GM12874 (cell line): ENCODE measurements at regions not wholly inside any gene's neighbourhood (a gene's known extent, or its start where the extent isn't known, plus 50 kb on each side); places are given as distances from the start of the nearest gene placed in this dataset.

Experiments used
- TF ChIP-seq, protein P1 (sequence below): IDR thresholded peaks from 2 replicates; pipeline ENCODE4 v1.5.1; 2011; ENCODE audit warnings: low read depth, mild to moderate bottlenecking, control low read depth, low read length, moderate library complexity; ENCODE audit not compliant: insufficient read depth

DNA sequence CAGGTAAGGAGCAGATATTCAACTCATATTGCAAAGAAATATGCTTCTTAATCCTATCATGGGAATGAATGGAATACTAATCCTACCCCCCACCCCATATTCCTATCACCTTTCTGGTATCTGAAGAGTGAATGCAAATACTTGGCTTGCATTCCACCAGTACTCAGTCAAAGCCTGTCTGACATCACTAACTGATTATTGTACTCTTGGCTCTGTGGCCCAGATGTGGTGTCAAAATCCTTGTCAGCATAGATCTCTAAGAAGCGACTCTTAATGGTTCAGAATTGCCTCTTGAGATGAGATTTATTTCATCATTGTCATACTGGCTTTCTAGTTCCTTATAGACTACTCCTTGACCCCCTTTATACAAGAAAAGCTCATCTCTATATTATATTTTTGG is 604.6 kb downstream of the ADGRL2 start:
- TF ChIP-seq, protein P1, sequence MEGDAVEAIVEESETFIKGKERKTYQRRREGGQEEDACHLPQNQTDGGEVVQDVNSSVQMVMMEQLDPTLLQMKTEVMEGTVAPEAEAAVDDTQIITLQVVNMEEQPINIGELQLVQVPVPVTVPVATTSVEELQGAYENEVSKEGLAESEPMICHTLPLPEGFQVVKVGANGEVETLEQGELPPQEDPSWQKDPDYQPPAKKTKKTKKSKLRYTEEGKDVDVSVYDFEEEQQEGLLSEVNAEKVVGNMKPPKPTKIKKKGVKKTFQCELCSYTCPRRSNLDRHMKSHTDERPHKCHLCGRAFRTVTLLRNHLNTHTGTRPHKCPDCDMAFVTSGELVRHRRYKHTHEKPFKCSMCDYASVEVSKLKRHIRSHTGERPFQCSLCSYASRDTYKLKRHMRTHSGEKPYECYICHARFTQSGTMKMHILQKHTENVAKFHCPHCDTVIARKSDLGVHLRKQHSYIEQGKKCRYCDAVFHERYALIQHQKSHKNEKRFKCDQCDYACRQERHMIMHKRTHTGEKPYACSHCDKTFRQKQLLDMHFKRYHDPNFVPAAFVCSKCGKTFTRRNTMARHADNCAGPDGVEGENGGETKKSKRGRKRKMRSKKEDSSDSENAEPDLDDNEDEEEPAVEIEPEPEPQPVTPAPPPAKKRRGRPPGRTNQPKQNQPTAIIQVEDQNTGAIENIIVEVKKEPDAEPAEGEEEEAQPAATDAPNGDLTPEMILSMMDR = no peak

DNA sequence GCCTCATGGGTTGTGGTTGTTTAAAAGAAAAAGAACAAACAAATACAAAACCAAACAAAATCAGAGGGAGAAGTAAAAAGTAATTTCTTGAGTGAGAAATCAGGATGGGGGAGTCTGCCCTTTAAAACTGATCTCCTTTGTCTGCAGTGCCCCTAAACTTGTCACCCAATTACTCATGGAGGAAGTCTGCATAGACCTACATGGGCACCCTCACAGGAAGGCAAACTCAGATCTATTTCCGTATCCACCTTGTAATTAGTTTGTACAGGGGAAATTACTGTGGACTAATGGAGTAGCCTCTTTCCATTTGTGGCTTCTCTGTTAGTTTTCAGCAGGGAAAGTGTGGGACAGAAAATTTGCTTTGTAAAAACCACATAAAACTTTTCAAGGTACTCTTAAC is 600.4 kb downstream of the ADGRL2 start:
- TF ChIP-seq, protein P1 = no peak

DNA sequence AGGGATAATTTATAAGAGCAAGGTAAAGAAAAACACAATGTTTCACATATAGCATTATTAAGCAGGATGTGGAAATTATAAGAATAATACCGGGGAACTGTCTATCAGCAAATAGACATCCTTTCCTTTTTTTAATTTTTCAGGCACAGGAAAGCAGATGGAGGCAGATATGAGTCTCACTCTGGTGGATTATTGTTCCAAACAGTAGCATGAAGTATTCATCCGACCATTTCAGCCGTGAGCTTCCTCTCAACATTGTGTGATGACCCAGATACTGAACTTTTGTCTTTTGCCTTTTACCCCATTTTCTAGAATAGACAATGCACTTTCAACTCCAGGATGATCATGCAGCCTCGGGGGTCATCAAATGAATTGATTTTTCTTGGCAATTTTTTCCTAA is 599.8 kb downstream of the ADGRL2 start:
- TF ChIP-seq, protein P1 = no peak

DNA sequence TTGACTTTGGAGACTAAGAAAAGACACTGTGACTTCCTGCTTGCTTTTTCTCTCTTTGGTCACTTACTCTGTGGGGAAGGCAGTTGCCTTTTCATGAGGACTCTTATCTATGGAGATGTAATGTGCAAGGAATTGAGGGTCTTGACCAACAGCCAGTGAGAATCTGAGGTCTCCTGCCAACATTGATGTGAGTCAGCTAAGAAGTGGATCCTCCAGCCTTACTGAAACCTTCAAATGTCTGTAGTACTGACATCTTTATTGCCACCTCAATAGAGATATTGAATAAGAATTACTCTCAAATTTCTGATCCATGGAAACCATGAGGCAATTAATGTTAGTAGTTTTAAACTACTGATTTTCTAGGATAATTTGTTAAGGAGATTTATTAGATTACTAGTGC is 598.4 kb downstream of the ADGRL2 start:
- TF ChIP-seq, protein P1 = no peak

DNA sequence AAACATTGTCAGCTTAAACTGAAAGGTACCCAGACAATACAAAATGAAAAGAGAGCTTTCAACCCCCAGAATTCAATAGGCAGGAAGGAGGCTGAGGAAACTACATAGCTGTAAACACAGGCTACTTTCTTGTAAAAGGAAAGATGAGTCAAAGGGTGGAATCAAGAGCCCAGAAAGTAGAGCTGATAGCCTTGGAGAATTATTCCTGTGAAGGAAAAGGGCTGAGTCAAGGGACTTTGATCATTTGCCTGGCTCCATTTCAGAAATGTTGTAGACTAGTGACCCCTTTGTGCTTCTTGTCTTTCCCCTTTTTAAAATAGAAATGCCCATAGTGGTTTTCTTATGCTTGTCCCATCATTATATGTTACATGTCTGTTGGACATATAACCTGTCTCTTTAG is 597.6 kb downstream of the ADGRL2 start:
- TF ChIP-seq, protein P1 = no peak

DNA sequence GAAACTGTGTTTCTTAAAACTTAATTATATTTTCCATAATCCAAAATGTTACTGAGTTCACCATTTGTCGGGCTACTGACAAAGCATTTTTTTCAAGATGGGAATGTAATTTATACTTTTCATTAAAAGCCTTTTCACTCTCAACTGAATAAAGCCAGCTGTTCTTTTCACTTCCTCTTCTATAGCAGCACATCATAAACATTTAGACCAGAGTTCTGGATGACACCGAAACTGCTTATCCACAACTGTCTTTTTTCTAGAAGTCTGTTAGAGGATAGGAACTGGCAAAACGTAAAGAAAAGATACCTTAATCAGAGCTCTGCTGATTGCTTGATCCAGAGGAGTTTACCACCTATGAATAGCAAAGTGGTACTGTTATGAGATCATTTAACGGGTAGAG is 594.7 kb downstream of the ADGRL2 start:
- TF ChIP-seq, protein P1 = no peak

DNA sequence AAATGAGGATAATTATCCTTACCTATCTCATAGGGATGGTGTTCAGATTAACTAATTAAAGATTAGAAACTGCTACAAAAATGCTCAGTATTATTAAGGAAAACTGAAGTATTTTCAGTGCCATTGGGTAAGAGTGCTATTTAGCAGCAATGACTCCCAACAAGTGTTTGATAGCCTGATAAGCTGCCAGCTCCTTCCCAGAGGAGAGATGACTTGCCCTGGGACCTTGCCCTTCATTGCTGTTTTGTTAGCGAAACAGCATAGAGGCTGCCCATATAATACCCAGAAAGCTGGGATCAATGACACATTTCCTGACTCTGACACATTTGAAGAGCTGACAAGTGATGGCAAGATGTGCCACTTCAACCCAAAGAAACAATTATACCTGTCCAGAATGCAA is 592.2 kb downstream of the ADGRL2 start:
- TF ChIP-seq, protein P1 = no peak

DNA sequence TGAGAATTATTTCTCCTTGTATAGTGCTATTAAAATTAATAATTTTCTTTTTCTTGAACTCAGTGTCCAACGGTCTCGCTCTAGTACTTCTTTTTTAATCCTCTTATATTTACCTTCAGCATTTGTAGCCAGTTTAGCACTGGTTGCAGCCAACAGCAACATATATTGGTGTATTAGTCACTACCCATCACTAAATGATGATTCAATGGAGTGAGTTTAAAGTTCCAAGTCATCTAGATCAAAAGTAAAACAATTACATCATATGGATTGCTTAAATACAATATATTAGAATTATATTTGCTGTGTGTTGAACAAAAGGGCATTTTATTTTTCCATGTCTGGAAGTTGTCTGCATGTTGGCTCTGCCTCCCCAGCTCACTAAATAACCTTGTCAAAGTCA is 591.8 kb downstream of the ADGRL2 start:
- TF ChIP-seq, protein P1 = no peak
